Stimulated activated naive B cell treated with anti-CD40 and anti-IgM and Interleukin-4, amounts not matched to agents 10 μg/mL and 1 μg/mL and 100 μg/mL, for 72 hours (primary cell): ENCODE measurements at regions not wholly inside any gene's neighbourhood (a gene's known extent, or its start where the extent isn't known, plus 50 kb on each side); places are given as distances from the start of the nearest gene placed in this dataset.

Source experiments
- ATAC-seq, 2 donors: fragments of 150-1000 bp; cut with Tn5 transposase; replicated peaks; 2 replicates each; pipeline ENCODE4 v1.10.0; 2021; ENCODE audit warnings: moderate library complexity in 1 of 2
- DNase-seq: peaks from one replicate; pipeline ENCODE4 v3.0.0; 2021
- H3K27ac Mint-ChIP-seq: one replicate; pipeline ENCODE4 v1.8.0; 2022; ENCODE audit warnings: mild to moderate bottlenecking, mixed read lengths
- H3K27me3 Mint-ChIP-seq, 2 donors: one replicate each; pipeline ENCODE4 v1.8.0; 2022; ENCODE audit warnings: mixed read lengths in 2 of 2
- H3K36me3 Mint-ChIP-seq, 2 donors: one replicate each; pipeline ENCODE4 v1.8.0; 2022; ENCODE audit warnings: mixed read lengths in 2 of 2, mild to moderate bottlenecking in 1 of 2
- H3K4me1 Mint-ChIP-seq, 2 donors: one replicate each; pipeline ENCODE4 v1.8.0; 2022; ENCODE audit warnings: mixed read lengths in 2 of 2, mild to moderate bottlenecking in 1 of 2
- H3K4me3 Mint-ChIP-seq, 2 donors: one replicate each; pipeline ENCODE4 v1.8.0; 2022; ENCODE audit warnings: mild to moderate bottlenecking in 2 of 2, mixed read lengths in 2 of 2, moderate library complexity in 1 of 2
- H3K9me3 Mint-ChIP-seq, 2 donors: one replicate each; pipeline ENCODE4 v1.8.0; 2022; ENCODE audit warnings: mixed read lengths in 2 of 2, mild to moderate bottlenecking in 1 of 2

GRCh38 chr13:72530471-72530870, 197.0 kb downstream of the MZT1 start:
- no peaks in the 10 kb centered on the region for H3K27me3 Mint-ChIP-seq
- no peaks in the 10 kb centered on the region for H3K36me3 Mint-ChIP-seq
- ATAC-seq (no peak), DNase-seq (no peak)
- no peak overlapping the region for H3K27ac Mint-ChIP-seq
- H3K4me3 Mint-ChIP-seq, result no peak overlapping the region
- H3K9me3 Mint-ChIP-seq, result no peaks in the 10 kb centered on the region
- no peaks in the 10 kb centered on the region for H3K4me1 Mint-ChIP-seq

DNA sequence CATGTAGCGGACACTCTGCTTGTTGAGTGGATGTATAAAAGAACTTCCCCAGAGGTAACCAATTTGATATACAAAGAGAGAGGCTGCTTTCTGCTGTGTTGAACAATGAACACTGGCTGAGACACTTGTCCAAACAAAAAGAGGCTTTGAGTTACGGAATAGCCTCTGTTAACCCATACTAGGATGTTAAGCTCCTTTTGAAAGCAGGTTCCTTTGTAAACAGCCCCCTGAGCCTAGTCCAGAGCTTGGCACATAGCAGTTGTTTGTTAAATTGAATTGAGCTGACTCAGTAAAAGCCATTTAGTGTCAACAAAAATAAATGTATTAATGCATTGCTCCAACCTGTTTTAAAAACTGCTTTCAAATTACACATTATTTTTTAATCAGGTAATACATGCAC, 200.1 kb downstream of the MZT1 start:
- DNase-seq (no peak), ATAC-seq (no peak)
- H3K27me3 Mint-ChIP-seq, result no peaks in the 10 kb centered on the region
- no peaks in the 10 kb centered on the region for H3K4me1 Mint-ChIP-seq
- no peaks in the 10 kb centered on the region for H3K36me3 Mint-ChIP-seq
- H3K4me3 Mint-ChIP-seq, result no peak overlapping the region
- H3K9me3 Mint-ChIP-seq, result no peaks in the 10 kb centered on the region
- no peak overlapping the region for H3K27ac Mint-ChIP-seq

GRCh38 chr13:72523593-72523992, 203.8 kb downstream of the MZT1 start:
- Mint-ChIP-seq H3K27ac (no peak overlapping the region), H3K36me3 (no peaks in the 10 kb centered on the region), H3K4me1 (no peaks in the 10 kb centered on the region), H3K9me3 (no peaks in the 10 kb centered on the region), H3K4me3 (no peak overlapping the region), H3K27me3 (no peaks in the 10 kb centered on the region)
- DNase-seq (no peak), ATAC-seq (no peak)

- H3K4me3 Mint-ChIP-seq, result no peak overlapping the region
- no peaks in the 10 kb centered on the region for H3K36me3 Mint-ChIP-seq
- no peak for DNase-seq
- no peaks in the 10 kb centered on the region for H3K9me3 Mint-ChIP-seq
- H3K27ac Mint-ChIP-seq, result no peak overlapping the region
- no peaks in the 10 kb centered on the region for H3K4me1 Mint-ChIP-seq
- H3K27me3 Mint-ChIP-seq, result no peaks in the 10 kb centered on the region
- ATAC-seq, result no peak
Measured at GRCh38 chr13:72523049-72523448, 204.4 kb downstream of the MZT1 start.

DNA sequence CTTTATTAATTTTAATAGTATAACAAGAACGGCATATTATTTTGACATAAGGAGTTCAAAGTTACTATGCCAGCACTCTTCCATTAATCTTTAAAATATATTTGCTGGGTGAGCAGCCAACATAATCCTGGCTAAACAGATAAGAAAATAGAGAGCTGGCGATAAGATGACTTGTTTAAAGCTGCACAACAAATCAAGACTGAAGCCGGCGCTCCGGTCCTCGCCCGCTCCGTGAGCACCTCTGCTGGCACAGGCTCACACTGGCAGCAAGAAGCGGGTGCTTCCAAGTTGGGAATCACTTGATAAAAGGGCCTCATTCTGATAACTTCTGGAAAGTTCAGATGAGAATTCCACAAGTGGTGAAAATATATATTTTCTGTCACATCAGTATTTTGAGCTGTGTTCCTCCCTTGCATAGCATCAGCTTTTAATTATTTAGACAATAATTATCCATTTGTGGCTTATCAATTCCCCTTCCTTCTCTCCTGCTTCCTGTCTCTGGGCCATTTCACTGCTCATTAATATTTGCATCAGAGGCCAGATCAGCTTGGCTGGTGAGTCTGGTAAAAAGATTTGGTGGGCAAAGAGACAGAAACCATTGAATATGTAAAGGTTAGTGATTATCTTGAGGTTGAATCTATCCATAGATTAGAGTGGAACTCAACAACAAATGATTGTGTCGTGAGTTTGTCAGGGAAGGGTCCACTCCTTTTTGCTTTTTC, 205.3 kb downstream of the MZT1 start:
- no peak for DNase-seq
- Mint-ChIP-seq H3K27ac (no peak overlapping the region), H3K36me3 (no peaks in the 10 kb centered on the region), H3K4me1 (no peaks in the 10 kb centered on the region), H3K27me3 (no peaks in the 10 kb centered on the region), H3K4me3 (no peak overlapping the region), H3K9me3 (no peaks in the 10 kb centered on the region)
- no peak for ATAC-seq

DNA sequence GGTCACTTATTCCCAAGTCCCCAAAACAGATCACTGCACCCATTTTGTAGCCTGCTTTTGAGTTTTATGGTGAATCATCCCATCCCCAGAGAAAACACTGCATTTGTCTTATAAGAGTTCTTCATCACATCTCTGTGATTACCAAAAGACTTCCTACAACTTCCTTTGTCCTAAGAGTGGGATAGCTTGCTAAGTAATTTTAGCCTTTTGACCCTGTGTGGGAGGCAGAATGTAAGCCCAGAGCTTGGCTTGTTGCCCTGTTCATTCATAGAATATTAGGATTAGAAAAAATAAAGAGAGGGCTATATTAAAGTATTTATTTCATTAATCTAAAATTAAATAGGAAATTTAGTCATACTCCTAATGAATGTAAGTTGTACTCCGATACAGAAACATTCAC, 213.3 kb downstream of the MZT1 start:
- H3K4me1 Mint-ChIP-seq, result no peaks in the 10 kb centered on the region
- ATAC-seq (no peak), DNase-seq (no peak)
- no peak overlapping the region for H3K4me3 Mint-ChIP-seq
- H3K36me3 Mint-ChIP-seq, result no peaks in the 10 kb centered on the region
- H3K9me3 Mint-ChIP-seq, result no peaks in the 10 kb centered on the region
- H3K27ac Mint-ChIP-seq, result no peak overlapping the region
- H3K27me3 Mint-ChIP-seq, result no peaks in the 10 kb centered on the region

DNA sequence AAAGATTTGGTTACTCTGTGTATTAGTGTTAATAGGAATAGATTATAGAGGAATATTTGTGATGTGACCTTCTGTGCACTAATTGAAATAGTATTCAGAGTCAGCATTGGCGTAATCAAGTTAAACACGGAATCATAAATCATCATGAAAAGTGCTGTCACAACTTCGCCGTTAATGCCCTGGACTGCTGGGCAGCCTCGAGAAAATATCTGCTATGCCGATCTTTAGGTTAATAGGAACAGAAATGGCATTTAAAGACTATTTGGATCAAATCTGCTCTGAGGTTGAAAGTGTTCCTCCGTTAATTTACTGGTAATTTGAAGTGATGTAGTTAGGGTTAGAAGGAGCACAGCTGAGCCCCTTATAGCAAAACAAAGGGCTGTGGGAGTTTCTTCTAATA, 219.0 kb downstream of the MZT1 start:
- no peak for DNase-seq
- no peaks in the 10 kb centered on the region for H3K9me3 Mint-ChIP-seq
- ATAC-seq, result no peak
- H3K27me3 Mint-ChIP-seq, result no peaks in the 10 kb centered on the region
- no peak overlapping the region for H3K27ac Mint-ChIP-seq
- H3K36me3 Mint-ChIP-seq, result no peaks in the 10 kb centered on the region
- no peak overlapping the region for H3K4me3 Mint-ChIP-seq
- H3K4me1 Mint-ChIP-seq, result no peaks in the 10 kb centered on the region

DNA sequence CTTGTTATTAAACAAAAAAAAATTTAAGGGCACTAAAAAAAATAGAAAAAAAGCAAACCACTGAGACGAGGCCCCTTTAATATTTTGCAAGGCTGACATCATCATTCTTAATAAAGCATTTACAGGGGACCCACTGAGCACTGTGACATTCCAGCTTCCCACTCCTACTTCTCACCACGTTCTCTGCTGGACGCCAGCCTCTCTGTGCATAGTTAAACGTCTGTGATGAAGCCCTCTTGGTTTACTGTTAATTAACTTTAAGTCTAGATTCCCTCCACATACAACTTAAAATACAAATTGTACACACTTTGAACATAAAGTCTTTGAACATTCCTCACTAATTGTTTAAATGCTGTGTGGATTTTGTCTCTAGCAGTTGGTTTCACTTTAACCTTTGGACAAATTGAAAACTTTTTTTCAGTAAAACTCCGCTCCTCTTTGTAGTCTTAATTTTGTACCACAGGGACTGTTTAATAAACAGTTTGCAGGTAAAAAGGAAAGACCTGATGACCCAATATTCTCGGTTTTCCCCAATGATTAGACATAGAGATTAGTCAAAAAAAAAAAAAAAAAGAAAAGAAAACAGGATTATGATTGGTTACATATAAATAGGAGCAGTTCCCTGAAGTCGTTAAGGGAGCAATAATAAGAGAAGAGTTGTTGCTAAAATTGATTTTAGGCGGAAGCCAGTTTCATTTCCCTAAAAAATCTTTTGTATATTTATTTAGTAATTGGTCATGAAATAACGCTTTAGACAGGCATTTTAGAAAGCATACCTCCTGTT, 219.8 kb downstream of the MZT1 start:
- no peak overlapping the region for H3K27ac Mint-ChIP-seq
- H3K4me1 Mint-ChIP-seq, result no peaks in the 10 kb centered on the region
- no peaks in the 10 kb centered on the region for H3K27me3 Mint-ChIP-seq
- H3K4me3 Mint-ChIP-seq, result no peak overlapping the region
- no peak for ATAC-seq
- H3K9me3 Mint-ChIP-seq, result no peaks in the 10 kb centered on the region
- DNase-seq, result no peak
- no peaks in the 10 kb centered on the region for H3K36me3 Mint-ChIP-seq

DNA sequence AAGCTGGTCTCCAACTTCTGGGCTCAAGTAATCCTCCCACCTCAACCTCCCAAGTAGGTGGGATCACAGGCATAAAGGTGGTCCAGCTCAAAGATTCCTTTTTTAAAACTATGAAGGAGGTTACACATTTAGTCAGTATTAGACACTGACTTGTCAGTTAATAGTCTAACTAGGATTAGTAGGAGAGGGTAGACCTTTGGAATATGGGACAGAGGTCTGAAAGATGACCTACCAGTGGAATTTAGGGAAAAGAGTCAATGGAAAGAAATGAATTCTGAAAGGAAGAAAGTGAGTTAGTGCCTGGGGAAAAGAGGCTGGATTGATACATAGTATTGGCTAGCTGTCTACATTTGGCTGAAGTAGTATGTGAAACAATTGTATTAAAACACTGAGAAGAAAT, 220.7 kb downstream of the MZT1 start:
- no peak overlapping the region for H3K27ac Mint-ChIP-seq
- no peaks in the 10 kb centered on the region for H3K27me3 Mint-ChIP-seq
- no peaks in the 10 kb centered on the region for H3K4me1 Mint-ChIP-seq
- H3K4me3 Mint-ChIP-seq, result no peak overlapping the region
- DNase-seq, result no peak
- H3K36me3 Mint-ChIP-seq, result no peaks in the 10 kb centered on the region
- ATAC-seq, result no peak
- H3K9me3 Mint-ChIP-seq, result no peaks in the 10 kb centered on the region

DNA sequence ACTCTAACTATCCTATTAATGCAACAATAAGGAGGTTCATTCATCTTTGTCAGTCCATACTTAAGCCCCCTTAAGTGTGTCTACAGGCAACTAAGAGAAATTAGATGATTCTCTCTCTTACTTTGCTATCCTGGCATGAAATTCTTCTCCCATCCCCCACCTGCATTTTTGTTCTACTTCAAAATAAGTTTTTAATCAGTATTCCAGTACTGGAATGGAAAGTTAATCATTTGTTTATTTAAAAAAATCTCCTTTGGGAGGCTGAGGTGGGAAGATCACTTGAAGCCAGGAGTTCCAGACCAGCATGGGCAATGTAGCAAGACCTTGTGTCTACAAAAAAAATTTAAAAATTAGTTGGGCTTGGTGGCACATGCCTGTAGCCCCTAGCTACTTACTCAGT, 222.1 kb downstream of the MZT1 start:
- Mint-ChIP-seq H3K27ac (no peak overlapping the region), H3K27me3 (no peaks in the 10 kb centered on the region), H3K4me3 (no peak overlapping the region), H3K4me1 (no peaks in the 10 kb centered on the region), H3K36me3 (no peaks in the 10 kb centered on the region), H3K9me3 (no peaks in the 10 kb centered on the region)
- DNase-seq (no peak), ATAC-seq (no peak)

DNA sequence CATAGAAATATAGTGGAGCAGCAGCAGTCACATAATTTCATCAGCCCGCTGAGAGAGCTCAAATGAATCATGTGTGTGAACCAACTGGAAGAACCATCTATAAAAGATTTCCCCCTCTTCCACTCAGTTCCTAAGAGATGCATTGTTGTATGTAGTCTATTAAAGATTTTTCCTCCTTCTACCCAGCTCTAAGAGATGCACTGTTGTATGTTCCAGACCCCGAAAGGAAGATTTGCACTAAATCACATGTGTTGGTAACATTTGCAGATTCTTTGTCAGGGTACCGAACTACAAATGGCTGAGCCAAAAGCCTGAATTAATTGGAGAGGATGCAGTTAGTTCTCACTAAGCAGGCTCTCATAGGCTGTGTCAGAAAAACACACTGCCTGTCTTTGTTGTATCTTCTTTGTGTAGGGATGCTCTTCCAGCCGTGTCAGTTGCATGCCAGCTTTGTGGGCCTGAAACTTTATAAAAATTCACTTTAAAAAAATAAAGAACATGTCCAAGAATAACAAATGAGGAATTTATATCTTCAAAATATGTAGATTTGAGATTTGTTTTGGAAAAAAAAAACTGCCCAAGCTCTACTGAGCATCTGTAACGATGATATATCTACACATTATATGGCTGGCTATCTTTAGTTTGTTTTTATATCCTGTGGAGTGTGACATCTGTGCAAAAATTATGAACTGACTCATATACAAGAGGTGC, 223.1 kb downstream of the MZT1 start:
- Mint-ChIP-seq H3K4me1 (no peaks in the 10 kb centered on the region), H3K9me3 (no peaks in the 10 kb centered on the region), H3K27ac (no peak overlapping the region), H3K27me3 (no peaks in the 10 kb centered on the region), H3K4me3 (no peak overlapping the region), H3K36me3 (no peaks in the 10 kb centered on the region)
- DNase-seq (no peak), ATAC-seq (no peak)

- Mint-ChIP-seq H3K9me3 (no peaks in the 10 kb centered on the region), H3K4me1 (no peaks in the 10 kb centered on the region), H3K27ac (no peak overlapping the region), H3K36me3 (no peaks in the 10 kb centered on the region), H3K4me3 (no peak overlapping the region), H3K27me3 (no peaks in the 10 kb centered on the region)
- DNase-seq, result no peak
- no peak for ATAC-seq
Measured at GRCh38 chr13:72500851-72501250, 226.6 kb downstream of the MZT1 start.

GRCh38 chr13:72495681-72496080, 231.7 kb downstream of the MZT1 start:
- no peaks in the 10 kb centered on the region for H3K4me1 Mint-ChIP-seq
- no peak overlapping the region for H3K4me3 Mint-ChIP-seq
- H3K36me3 Mint-ChIP-seq, result no peaks in the 10 kb centered on the region
- H3K27me3 Mint-ChIP-seq, result no peaks in the 10 kb centered on the region
- H3K27ac Mint-ChIP-seq, result no peak overlapping the region
- ATAC-seq (no peak), DNase-seq (no peak)
- H3K9me3 Mint-ChIP-seq, result peaks cover 0 to 1% of the 10 kb centered on the region in 2 donors

DNA sequence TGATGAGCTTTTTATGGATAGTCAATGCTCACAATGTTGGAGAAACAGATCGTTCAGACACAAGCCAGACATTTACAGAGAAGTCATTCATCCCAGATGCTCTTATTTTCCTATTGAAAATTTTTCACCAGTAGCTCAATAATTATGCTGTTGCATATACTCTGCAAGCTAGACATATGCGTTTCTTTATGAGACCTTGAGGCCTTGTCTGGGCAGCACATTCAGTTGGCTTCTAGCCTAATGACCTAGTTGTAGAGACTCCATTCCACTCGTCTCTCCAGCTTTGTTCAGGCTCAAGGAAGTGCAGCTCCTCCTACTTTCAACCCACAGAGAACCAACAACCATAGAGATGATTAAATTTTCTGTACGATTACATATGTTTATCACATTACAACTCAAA, 237.7 kb downstream of the MZT1 start:
- no peak for ATAC-seq
- H3K4me3 Mint-ChIP-seq, result no peak overlapping the region
- no peaks in the 10 kb centered on the region for H3K36me3 Mint-ChIP-seq
- no peaks in the 10 kb centered on the region for H3K4me1 Mint-ChIP-seq
- peaks cover 4 to 6% of the 10 kb centered on the region in 2 donors for H3K9me3 Mint-ChIP-seq
- no peak overlapping the region for H3K27ac Mint-ChIP-seq
- H3K27me3 Mint-ChIP-seq, result no peaks in the 10 kb centered on the region
- no peak for DNase-seq

GRCh38 chr13:72473321-72473720, 254.1 kb downstream of the MZT1 start:
- DNase-seq, result no peak
- Mint-ChIP-seq H3K27ac (no peak overlapping the region), H3K4me1 (no peaks in the 10 kb centered on the region), H3K4me3 (no peak overlapping the region), H3K27me3 (no peaks in the 10 kb centered on the region), H3K36me3 (no peaks in the 10 kb centered on the region), H3K9me3 (no peaks in the 10 kb centered on the region)
- no peak for ATAC-seq
